CD1c-positive myeloid dendritic cell (primary cell): ENCODE measurements at regions not wholly inside any gene's neighbourhood (a gene's known extent, or its start where the extent isn't known, plus 50 kb on each side); places are given as distances from the start of the nearest gene placed in this dataset.
"Not testable (repeated sequence)": the region's sequence is repeated elsewhere in the genome, so short reads cannot be mapped to it uniquely, and the experiment has no call there.

ENCODE experiments used
- DNase-seq: peaks from one replicate; pipeline ENCODE4 v3.0.0-alpha.2; 2016; ENCODE audit errors: extremely low spot score

GRCh38 chr14:38405851-38406635 is 150.2 kb upstream of the CLEC14A start:
- DNase-seq = no peak

DNA sequence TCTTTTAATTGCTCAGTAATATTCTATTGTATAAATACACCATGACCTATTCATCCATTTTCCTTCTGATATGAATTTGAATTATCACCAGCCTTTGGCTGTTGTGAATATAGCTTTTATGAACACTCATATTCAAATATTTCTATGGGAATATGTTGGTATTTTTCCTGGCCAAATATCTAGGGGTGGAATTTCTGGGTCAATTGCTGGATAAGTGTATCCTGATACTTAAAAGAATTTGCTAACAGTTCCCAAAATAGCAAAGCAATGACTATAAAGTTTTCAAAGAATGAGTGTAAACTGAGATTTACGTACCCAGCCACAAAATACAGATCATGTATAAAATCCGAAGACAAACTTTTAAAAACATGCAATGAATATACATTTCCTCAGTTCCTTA is 148.7 kb upstream of the CLEC14A start:
- DNase-seq = no peak

DNA sequence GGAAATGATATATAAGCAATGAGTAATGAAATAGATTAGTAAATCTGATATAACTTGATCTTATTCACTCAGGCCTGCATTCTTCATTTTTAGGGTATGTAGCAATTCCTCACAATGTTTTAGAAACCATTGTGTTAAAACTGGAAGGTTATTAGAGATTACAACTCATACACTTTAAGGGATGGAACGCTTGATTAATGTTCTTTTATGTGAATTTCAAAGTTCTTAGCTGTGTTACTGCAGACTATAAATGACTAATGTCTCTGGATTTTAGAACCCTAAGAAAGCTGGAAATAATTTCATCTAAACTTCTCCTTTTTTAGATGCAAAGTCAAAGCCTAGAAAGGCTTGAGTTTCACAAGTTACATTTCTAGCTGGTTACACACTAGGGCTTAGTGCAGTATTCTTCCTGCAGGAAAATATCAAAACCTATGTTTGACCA is 148.2 kb upstream of the CLEC14A start:
- no peak for DNase-seq

- no peak for DNase-seq
Measured at GRCh38 chr14:38400751-38401150, 144.9 kb upstream of the CLEC14A start.

DNA sequence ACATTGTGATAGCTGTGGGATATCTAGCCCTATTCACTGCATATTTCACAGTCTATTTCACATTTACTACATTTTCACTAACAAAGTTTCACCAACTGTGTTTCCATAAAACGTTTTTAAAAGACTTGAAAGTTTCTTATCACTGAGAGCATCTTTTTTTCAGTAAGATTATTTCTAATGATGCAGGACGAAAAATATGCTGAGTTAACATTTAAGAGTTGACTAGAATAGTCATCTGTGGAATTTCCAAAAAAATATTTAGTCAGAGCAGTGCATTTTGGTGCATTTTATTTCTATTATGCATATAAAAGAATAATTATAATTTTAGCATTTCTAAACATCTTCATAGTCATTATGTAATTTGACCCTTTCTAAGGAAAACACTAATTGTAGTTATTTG is 143.8 kb upstream of the CLEC14A start:
- DNase-seq = no peak

GRCh38 chr14:38394767-38395166 is 138.9 kb upstream of the CLEC14A start:
- no peak for DNase-seq

GRCh38 chr14:38394064-38394463 is 138.2 kb upstream of the CLEC14A start:
- DNase-seq = no peak

- no peak for DNase-seq
Measured at GRCh38 chr14:38391334-38391733, 135.4 kb upstream of the CLEC14A start.

GRCh38 chr14:38389681-38390080 is 133.8 kb upstream of the CLEC14A start:
- DNase-seq = no peak

DNA sequence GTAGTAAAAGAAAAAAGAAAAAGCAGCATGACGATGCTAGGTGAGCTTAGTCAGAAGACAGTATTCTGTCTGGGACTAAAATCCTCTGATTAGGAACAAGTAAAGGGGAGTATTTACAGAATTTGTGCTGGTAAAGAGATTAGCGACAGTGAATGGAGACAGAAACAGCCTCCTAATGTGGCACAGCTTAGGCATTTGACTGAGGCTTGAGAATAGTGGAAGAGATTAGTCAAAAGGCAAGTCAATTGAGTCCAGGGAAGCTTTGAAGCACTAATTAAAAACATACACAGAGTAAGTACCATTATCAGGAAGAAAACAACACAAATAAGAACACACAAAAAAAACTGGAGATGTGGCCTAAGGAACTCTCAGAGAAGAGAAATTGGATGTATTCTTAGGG is 131.9 kb upstream of the CLEC14A start:
- no peak for DNase-seq

DNA sequence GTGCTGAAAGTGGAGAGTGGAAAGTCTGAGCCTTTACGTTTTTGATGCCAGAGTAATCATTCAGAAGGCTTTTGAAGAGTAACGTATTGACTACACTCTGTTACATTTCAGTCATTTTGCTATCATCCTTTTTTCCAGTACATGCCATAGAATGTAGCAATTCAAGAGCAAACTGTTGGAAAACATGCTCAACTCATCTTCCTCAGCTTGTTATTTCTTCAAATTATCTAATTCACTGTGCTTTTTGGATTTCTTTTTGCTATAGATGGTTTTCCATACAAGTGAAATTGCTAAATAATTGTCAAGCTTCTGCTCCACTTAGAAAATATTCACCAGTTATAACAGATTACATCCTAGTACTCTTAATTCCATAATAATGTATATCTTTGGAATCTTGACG is 129.9 kb upstream of the CLEC14A start:
- DNase-seq = no peak

- DNase-seq = no peak
Measured at GRCh38 chr14:38385343-38385742, 129.4 kb upstream of the CLEC14A start.

- no peak for DNase-seq
Measured at GRCh38 chr14:38384741-38385140, 128.8 kb upstream of the CLEC14A start.

DNA sequence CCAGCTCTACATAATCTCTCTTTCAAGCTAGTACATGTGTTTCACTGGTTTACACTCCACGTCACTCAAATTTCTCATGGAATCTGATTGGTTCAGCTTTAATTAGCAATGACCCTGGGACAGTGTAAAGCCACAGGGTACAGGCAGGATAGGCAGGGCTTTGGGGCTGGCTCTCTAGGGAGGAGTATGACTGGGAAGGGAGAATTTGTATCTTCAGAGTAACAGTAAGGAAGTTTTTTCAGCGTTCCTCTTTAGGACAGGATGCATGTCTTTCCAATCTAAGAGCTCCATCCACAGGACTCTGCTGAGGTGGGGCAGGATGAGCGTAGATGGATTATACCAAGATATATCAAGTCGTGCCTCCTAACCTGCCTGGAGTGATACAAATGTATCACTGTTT is 112.0 kb upstream of the CLEC14A start:
- no peak for DNase-seq

- DNase-seq = no peak
Measured at GRCh38 chr14:38366374-38366773, 110.5 kb upstream of the CLEC14A start.

- no peak for DNase-seq
Measured at GRCh38 chr14:38363217-38363616, 107.3 kb upstream of the CLEC14A start.

GRCh38 chr14:38357557-38357956 is 101.7 kb upstream of the CLEC14A start:
- no peak for DNase-seq

DNA sequence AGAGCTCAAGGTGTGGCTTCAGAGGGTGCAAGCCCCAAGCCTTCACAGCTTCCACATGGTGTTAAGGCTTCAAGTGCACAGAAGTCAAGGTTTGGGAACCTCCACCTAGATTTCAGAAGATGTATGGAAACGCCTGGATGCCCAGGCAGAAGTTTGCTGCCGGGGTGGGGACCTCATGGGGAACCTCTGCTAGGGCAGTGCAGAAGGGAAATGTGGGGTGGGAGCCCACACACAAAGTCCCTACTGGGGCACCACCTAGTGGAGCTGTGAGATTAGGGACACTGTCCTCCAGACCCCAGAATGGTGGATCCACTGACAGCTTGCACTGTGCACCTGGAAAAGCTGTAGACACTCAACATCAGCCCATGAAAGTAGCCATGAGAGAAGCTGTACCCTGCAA is 99.6 kb upstream of the CLEC14A start:
- not testable (repeated sequence) for DNase-seq

GRCh38 chr14:38350102-38350501 is 94.2 kb upstream of the CLEC14A start:
- no peak for DNase-seq

- no peak for DNase-seq
Measured at GRCh38 chr14:38342803-38343202, 86.9 kb upstream of the CLEC14A start.

- DNase-seq = no peak
Measured at GRCh38 chr14:38339696-38340095, 83.8 kb upstream of the CLEC14A start.

- DNase-seq = no peak
Measured at GRCh38 chr14:38336298-38336697, 80.4 kb upstream of the CLEC14A start.

DNA sequence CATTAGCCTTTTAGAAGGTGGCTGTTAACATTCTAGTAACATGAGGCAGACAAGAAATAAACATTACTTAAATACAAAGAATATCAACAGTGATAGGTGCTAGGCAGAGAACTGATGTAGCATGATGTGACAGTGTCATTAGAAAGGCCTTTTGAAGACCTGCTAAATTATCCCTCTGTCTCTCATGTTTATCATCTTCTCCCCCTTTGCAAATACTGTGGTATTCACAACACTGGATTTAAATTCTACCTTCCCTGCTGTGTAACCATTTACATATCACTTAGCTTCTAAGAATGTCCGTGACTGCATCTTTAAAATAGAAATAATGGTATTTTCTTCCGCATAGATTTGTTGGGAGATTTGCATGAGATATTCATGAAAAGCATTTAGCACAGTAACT is 74.4 kb upstream of the CLEC14A start:
- DNase-seq = no peak

DNA sequence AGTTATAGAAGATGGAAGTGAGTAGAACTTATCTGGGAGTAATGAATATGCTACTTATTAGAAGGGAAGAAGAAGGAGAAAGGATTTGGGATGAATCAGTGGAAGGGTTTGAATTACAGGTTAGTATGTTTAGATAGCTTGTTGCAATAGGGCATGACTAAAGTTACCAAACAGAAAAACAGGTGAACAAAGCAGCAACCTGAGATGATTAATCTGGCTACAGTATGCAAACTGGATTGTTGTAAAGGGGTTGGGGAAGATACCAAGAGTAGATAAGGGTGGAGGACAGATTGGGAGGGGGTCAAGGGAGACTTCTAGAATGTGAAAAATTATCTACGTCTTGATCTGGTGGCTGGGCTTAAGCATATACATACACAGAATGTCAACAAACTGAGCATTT is 73.4 kb upstream of the CLEC14A start:
- no peak for DNase-seq
